CD4-positive, alpha-beta T cell (primary cell): ENCODE measurements at regions not wholly inside any gene's neighbourhood (a gene's known extent, or its start where the extent isn't known, plus 50 kb on each side); places are given as distances from the start of the nearest gene placed in this dataset.

ENCODE experiments used
- ATAC-seq: fragments of 200-7000 bp; cut with Tn5 transposase; one replicate; pipeline ENCODE4 v1.10.0; 2022; ENCODE audit warnings: mild to moderate bottlenecking; ENCODE audit not compliant: poor library complexity
- CTCF ChIA-PET: fragments of 350-600 bp; sonication (Branson Sonifier 250); formaldehyde crosslinking; loops from one replicate; lab custom pipeline; 2021; ENCODE audit warnings: antibody characterized with exemption, inconsistent platforms; lab: Charles Lee
- POLR2A ChIA-PET: fragments of 350-600 bp; sonication (Branson Sonifier 250); formaldehyde crosslinking; loops from one replicate; lab custom pipeline; 2021; ENCODE audit warnings: antibody characterized with exemption, inconsistent platforms; lab: Charles Lee
- DNase-seq, 14 experiments: peaks; one replicate each; pipeline ENCODE4 v3.0.0-alpha.2; 2013 to 2020; ENCODE audit warnings: mixed read lengths in 2 of 14
- H3K27ac ChIP-seq, 2 donors: one replicate each; pipeline versions ENCODE4 v1.5.1 to v1.7.0; 2013; ENCODE audit warnings: low read length in 2 of 2, low read depth in 1 of 2, mild to moderate bottlenecking in 1 of 2
- H3K27me3 ChIP-seq, 2 experiments: 1 replicate in 1 of 2; 2 replicates in 1 of 2; pipeline versions ENCODE4 v1.6.1 to v1.7.0; 2013; ENCODE audit warnings: low read length in 2 of 2, control low read depth in 1 of 2, mild to moderate bottlenecking in 1 of 2, moderate library complexity in 1 of 2; ENCODE audit not compliant: insufficient read depth in 2 of 2, control insufficient read depth in 1 of 2
- H3K36me3 ChIP-seq: one replicate; pipeline ENCODE4 v1.6.1; 2013; ENCODE audit warnings: low read length, control low read depth; ENCODE audit not compliant: insufficient read depth
- H3K4me1 ChIP-seq: one replicate; pipeline ENCODE4 v1.6.1; 2013; ENCODE audit warnings: low read length, control low read depth; ENCODE audit not compliant: insufficient read depth
- H3K4me3 ChIP-seq: one replicate; pipeline ENCODE4 v1.5.1; 2013; ENCODE audit warnings: mild to moderate bottlenecking, low read length, moderate library complexity
- H3K9me3 ChIP-seq, 2 experiments: 1 replicate in 1 of 2; 2 replicates in 1 of 2; pipeline versions ENCODE4 v1.6.1 to v1.7.0; 2013; ENCODE audit warnings: low read length in 2 of 2, mild to moderate bottlenecking in 2 of 2, control low read depth in 1 of 2, moderate library complexity in 1 of 2; ENCODE audit not compliant: control insufficient read depth in 1 of 2, insufficient read depth in 1 of 2
- H3K27ac Mint-ChIP-seq: one replicate; pipeline ENCODE4 v1.8.0; 2020; ENCODE audit warnings: mixed read lengths
- H3K27me3 Mint-ChIP-seq: one replicate; pipeline ENCODE4 v1.8.0; 2021; ENCODE audit warnings: mixed read lengths
- H3K36me3 Mint-ChIP-seq: one replicate; pipeline ENCODE4 v1.8.0; 2021; ENCODE audit warnings: low read depth, mixed read lengths
- H3K4me1 Mint-ChIP-seq: one replicate; pipeline ENCODE4 v1.8.0; 2021; ENCODE audit warnings: low read depth, mixed read lengths
- H3K4me3 Mint-ChIP-seq: one replicate; pipeline ENCODE4 v1.8.0; 2020; ENCODE audit warnings: mild to moderate bottlenecking, mixed read lengths
- H3K9me3 Mint-ChIP-seq: one replicate; pipeline ENCODE4 v1.8.0; 2020; ENCODE audit warnings: mixed read lengths
- intact Hi-C, 2 experiments: fragments of 100-400 bp; cut with DNase I in 1 of 2; cut with micrococcal nuclease in 1 of 2; formaldehyde crosslinking; loops; one replicate each; pipeline versions ENCODE4 v1.15.1 to v1.9.0; 2023 to 2025; cut with DNase I, micrococcal nuclease
- TF ChIP-seq, protein P1 (sequence below): fragments of 200-600 bp; IDR thresholded peaks from one replicate; pipeline ENCODE4 v1.8.0; 2022; ENCODE audit warnings: antibody characterized with exemption, mild to moderate bottlenecking

DNA sequence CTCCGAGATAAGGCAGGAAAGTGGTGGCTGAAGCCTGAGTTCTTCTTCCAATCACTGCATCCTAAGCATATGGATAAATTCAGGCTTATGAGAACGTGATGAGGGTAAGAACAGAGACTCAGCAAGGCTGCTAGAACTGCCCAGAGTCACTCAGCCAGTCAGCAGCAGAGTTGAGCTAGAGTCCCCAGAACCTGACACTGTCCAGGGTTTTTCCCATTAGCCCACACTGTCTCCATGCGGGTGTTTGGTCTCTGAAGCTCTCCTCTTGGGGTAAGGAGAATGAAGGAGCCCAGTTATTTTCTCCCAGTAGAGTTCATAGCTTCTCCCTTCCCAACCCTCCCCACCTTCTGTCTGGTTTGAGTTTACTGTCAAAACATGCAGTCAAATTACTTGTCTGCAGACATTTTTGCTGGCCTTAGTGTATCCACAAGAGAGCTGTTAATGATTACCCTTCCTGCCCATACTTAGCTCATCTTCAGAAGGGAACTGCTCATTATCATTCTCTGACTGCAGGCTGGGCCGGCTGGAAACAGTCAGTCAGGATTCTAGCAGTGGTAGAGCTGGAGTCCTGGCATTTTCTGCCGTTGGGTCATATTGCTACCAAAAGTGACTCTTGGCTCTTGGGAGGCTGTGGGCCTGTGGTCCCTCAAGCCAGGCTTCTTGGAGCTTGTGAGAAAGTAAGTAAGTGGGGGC, 460.0 kb downstream of the HS3ST3B1 start:
- TF ChIP-seq, protein P1, sequence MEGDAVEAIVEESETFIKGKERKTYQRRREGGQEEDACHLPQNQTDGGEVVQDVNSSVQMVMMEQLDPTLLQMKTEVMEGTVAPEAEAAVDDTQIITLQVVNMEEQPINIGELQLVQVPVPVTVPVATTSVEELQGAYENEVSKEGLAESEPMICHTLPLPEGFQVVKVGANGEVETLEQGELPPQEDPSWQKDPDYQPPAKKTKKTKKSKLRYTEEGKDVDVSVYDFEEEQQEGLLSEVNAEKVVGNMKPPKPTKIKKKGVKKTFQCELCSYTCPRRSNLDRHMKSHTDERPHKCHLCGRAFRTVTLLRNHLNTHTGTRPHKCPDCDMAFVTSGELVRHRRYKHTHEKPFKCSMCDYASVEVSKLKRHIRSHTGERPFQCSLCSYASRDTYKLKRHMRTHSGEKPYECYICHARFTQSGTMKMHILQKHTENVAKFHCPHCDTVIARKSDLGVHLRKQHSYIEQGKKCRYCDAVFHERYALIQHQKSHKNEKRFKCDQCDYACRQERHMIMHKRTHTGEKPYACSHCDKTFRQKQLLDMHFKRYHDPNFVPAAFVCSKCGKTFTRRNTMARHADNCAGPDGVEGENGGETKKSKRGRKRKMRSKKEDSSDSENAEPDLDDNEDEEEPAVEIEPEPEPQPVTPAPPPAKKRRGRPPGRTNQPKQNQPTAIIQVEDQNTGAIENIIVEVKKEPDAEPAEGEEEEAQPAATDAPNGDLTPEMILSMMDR, result no peak
- DNase-seq, result no peak
- CTCF ChIA-PET, result no interaction called here
- Mint-ChIP-seq H3K4me3 (no peak overlapping the region), H3K36me3 (no peaks in the 10 kb centered on the region), H3K9me3 (no peaks in the 10 kb centered on the region), H3K27ac (no peak overlapping the region), H3K27me3 (no peaks in the 10 kb centered on the region), H3K4me1 (no peaks in the 10 kb centered on the region)
- Histone ChIP-seq H3K4me3 (no peak overlapping the region), H3K27me3 (no peaks in the 10 kb centered on the region), H3K36me3 (no peaks in the 10 kb centered on the region), H3K4me1 (no peaks in the 10 kb centered on the region), H3K9me3 (no peaks in the 10 kb centered on the region), H3K27ac (no peak overlapping the region)
- intact Hi-C loops, result no loop called here
- POLR2A ChIA-PET, result no interaction called here
- ATAC-seq, result no peak

DNA sequence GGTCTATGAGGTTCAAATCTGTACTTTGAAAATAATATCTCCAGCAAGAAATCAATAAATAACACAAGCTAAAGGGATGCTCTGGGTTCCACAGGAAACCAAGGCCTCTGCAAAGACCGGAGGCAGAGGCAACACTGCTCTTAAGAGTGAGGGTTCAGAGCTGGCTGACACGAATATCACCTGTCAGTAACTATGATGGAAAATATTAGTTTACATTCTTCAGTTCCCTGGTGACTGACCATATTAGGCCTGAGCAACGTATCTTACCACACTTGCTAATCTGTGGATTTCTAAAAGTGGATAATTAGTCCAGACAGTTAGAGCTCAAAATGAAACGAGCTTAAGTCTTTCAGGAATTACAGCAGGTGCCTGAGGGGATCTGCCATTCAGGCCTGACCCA, 459.3 kb downstream of the HS3ST3B1 start:
- H3K27me3 ChIP-seq, result no peaks in the 10 kb centered on the region
- H3K27ac ChIP-seq, result no peak overlapping the region
- Mint-ChIP-seq H3K4me1 (no peaks in the 10 kb centered on the region), H3K27me3 (no peaks in the 10 kb centered on the region), H3K27ac (no peak overlapping the region), H3K36me3 (no peaks in the 10 kb centered on the region), H3K4me3 (no peak overlapping the region), H3K9me3 (no peaks in the 10 kb centered on the region)
- no peaks in the 10 kb centered on the region for H3K36me3 ChIP-seq
- TF ChIP-seq, protein P1, result no peak
- DNase-seq (no peak), ATAC-seq (no peak)
- H3K4me1 ChIP-seq, result no peaks in the 10 kb centered on the region
- intact Hi-C loops, result no loop called here
- no peaks in the 10 kb centered on the region for H3K9me3 ChIP-seq
- ChIA-PET POLR2A (no interaction called here), CTCF (no interaction called here)
- H3K4me3 ChIP-seq, result no peak overlapping the region

DNA sequence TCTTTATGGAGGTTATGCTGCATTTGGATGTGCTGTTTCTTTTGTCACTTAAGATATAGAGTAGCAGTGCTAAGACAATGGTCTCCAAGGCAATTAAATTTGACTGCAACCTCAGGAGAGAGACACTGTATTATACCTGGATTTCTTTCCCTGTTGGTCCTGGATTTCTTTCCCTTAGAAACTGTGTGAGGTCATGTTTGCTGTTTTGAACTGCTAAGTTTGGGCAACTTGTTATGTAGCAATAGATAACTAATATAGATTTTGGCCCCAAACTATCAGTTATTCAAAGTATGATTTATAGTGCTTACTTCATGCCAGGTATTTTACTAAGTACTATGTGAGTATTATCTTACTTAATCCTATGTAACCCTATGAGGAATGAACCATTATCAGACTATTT, 458.4 kb downstream of the HS3ST3B1 start:
- Histone ChIP-seq H3K9me3 (no peaks in the 10 kb centered on the region), H3K27me3 (no peaks in the 10 kb centered on the region), H3K4me3 (no peak overlapping the region), H3K27ac (no peak overlapping the region), H3K36me3 (no peaks in the 10 kb centered on the region), H3K4me1 (no peaks in the 10 kb centered on the region)
- TF ChIP-seq, protein P1, result no peak
- Mint-ChIP-seq H3K9me3 (no peaks in the 10 kb centered on the region), H3K4me1 (no peaks in the 10 kb centered on the region), H3K27ac (no peak overlapping the region), H3K36me3 (no peaks in the 10 kb centered on the region), H3K27me3 (no peaks in the 10 kb centered on the region), H3K4me3 (no peak overlapping the region)
- POLR2A ChIA-PET, result interaction anchor here (0.5 to 0.6 kb wide), 2 partner anchors 52 to 467 kb away, joined by 3 to 4 read pairs; no protein-coding TSS in a partner anchor
- DNase-seq (no peak), ATAC-seq (no peak)
- intact Hi-C loops, result no loop called here
- CTCF ChIA-PET, result no interaction called here
